SK-N-SH (cell line): ENCODE measurements at regions not wholly inside any gene's neighbourhood (a gene's known extent, or its start where the extent isn't known, plus 50 kb on each side); places are given as distances from the start of the nearest gene placed in this dataset.

ENCODE experiments used
- CTCF ChIA-PET: fragments of 300-600, 350-600 bp; formaldehyde crosslinking; extraction: SDS; loops from one replicate; lab custom pipeline; 2021; lab: Yijun Ruan, JAX
- POLR2A ChIA-PET: fragments of 350-600 bp; sonication (Branson Sonifier 250); formaldehyde crosslinking; extraction: SDS; loops from one replicate; lab custom pipeline; 2020; ENCODE audit warnings: antibody characterized with exemption, inconsistent platforms; lab: Yijun Ruan, JAX
- DNase-seq: peaks from one replicate; pipeline ENCODE4 v3.0.0; 2012
- H2AFZ ChIP-seq: fragments of 200-600 bp; sonication (generic); 2 replicates; pipeline ENCODE4 v1.8.1; 2016; ENCODE audit warnings: antibody characterized with exemption, mild to moderate bottlenecking, low read depth
- H3F3A ChIP-seq: fragments of 200-600 bp; sonication (generic); replicated peaks from 2 replicates; pipeline ENCODE3; 2016; ENCODE audit warnings: antibody characterized with exemption, mild to moderate bottlenecking; ENCODE audit not compliant: insufficient read depth
- H3K27ac ChIP-seq, 2 experiments: fragments of 200-500 bp in 1 of 2; fragments of 200-600 bp in 1 of 2; sonication (Bioruptor generic) in 1 of 2; sonication (generic), shearing (Covaris generic) in 1 of 2; 2 replicates each; pipeline versions ENCODE4 v1.5.1 to v1.6.1; 2014 to 2016; ENCODE audit warnings: low read depth in 2 of 2, inconsistent platforms in 1 of 2, low read length in 1 of 2, mild to moderate bottlenecking in 1 of 2, mixed read lengths in 1 of 2
- H3K27me3 ChIP-seq: fragments of 200-600 bp; sonication (generic), shearing (Covaris generic); 2 replicates; pipeline ENCODE4 v1.6.1; 2016; ENCODE audit warnings: mixed run types; ENCODE audit not compliant: insufficient read depth
- H3K36me3 ChIP-seq, 2 experiments: fragments of 200-500 bp in 1 of 2; fragments of 200-600 bp in 1 of 2; sonication (Bioruptor generic) in 1 of 2; sonication (generic) in 1 of 2; replicated peaks in 1 of 2; 2 replicates each; pipeline versions ENCODE3 to v1.5.1; 2014 to 2016; ENCODE audit warnings: low read length in 1 of 2, mild to moderate bottlenecking in 1 of 2; ENCODE audit not compliant: insufficient read depth in 2 of 2, control insufficient read depth in 1 of 2
- H3K4me1 ChIP-seq, 2 experiments: fragments of 200-500 bp in 1 of 2; fragments of 200-600 bp in 1 of 2; sonication (Bioruptor generic) in 1 of 2; sonication (generic), shearing (Covaris generic) in 1 of 2; 2 replicates each; pipeline versions ENCODE4 v1.5.1 to v1.6.1; 2014 to 2016; ENCODE audit warnings: low read depth in 1 of 2, low read length in 1 of 2, mixed run types in 1 of 2; ENCODE audit not compliant: insufficient read depth in 2 of 2, control insufficient read depth in 1 of 2
- H3K4me2 ChIP-seq: fragments of 200-600 bp; sonication (generic), shearing (Covaris generic); 2 replicates; pipeline ENCODE4 v1.6.1; 2017; ENCODE audit warnings: mixed run types
- H3K4me3 ChIP-seq, 2 experiments: fragments of 200-500 bp in 1 of 2; fragments of 200-600 bp in 1 of 2; sonication (Bioruptor generic) in 1 of 2; sonication (generic), shearing (Covaris generic) in 1 of 2; 2 replicates each; pipeline versions ENCODE4 v1.5.1 to v1.8.1; 2014 to 2016; ENCODE audit warnings: low read depth in 2 of 2, inconsistent platforms in 1 of 2, low read length in 1 of 2, mild to moderate bottlenecking in 1 of 2, mixed read lengths in 1 of 2, moderate library complexity in 1 of 2
- H3K79me2 ChIP-seq: fragments of 200-600 bp; sonication (generic); 2 replicates; pipeline ENCODE4 v1.8.1; 2017; ENCODE audit warnings: mild to moderate bottlenecking; ENCODE audit not compliant: insufficient read depth
- H3K9ac ChIP-seq: fragments of 200-600 bp; sonication (generic); 2 replicates; pipeline ENCODE4 v1.6.1; 2017; ENCODE audit warnings: mixed run types
- H3K9me2 ChIP-seq: fragments of 200-600 bp; sonication (generic); 2 replicates; pipeline ENCODE4 v1.6.1; 2017; ENCODE audit warnings: mixed run types
- H3K9me3 ChIP-seq: fragments of 200-600 bp; sonication (generic); 2 replicates; pipeline ENCODE4 v1.6.1; 2017; ENCODE audit warnings: mixed run types, mild to moderate bottlenecking, moderate library complexity
- H4K20me1 ChIP-seq: fragments of 200-600 bp; sonication (generic); 2 replicates; pipeline ENCODE4 v1.6.1; 2017; ENCODE audit warnings: mild to moderate bottlenecking, mixed run types; ENCODE audit not compliant: insufficient read depth
- ELF1 ChIP-seq: IDR thresholded peaks from 2 replicates; pipeline ENCODE4 v1.4.0; 2012
- EP300 ChIP-seq, 2 experiments: IDR thresholded peaks; 2 replicates each; pipeline versions ENCODE4 v1.4.0 to v1.6.1; 2012; ENCODE audit warnings: borderline replicate concordance in 1 of 2, low read depth in 1 of 2, low read length in 1 of 2
- FOSL2 ChIP-seq: IDR thresholded peaks from 2 replicates; pipeline ENCODE4 v1.4.0; 2012; ENCODE audit warnings: low read depth, mild to moderate bottlenecking, moderate library complexity, borderline replicate concordance
- FOXM1 ChIP-seq: IDR thresholded peaks from 2 replicates; pipeline ENCODE4 v1.4.0; 2012; ENCODE audit warnings: low read depth, mild to moderate bottlenecking
- GABPA ChIP-seq: IDR thresholded peaks from 2 replicates; pipeline ENCODE4 v1.4.0; 2012; ENCODE audit warnings: low read depth, mild to moderate bottlenecking
- MXI1 ChIP-seq: IDR thresholded peaks from 2 replicates; pipeline ENCODE4 v1.6.1; 2012; ENCODE audit warnings: mild to moderate bottlenecking, low read depth, low read length, improper control_type of control experiment
- NFIC ChIP-seq: IDR thresholded peaks from 2 replicates; pipeline ENCODE4 v1.4.0; 2012; ENCODE audit warnings: borderline replicate concordance
- NRF1 ChIP-seq: IDR thresholded peaks from 2 replicates; pipeline ENCODE4 v1.6.1; 2012; ENCODE audit warnings: low read depth, mild to moderate bottlenecking, low read length
- RXRA ChIP-seq: IDR thresholded peaks from 2 replicates; pipeline ENCODE4 v1.4.0; 2012; ENCODE audit warnings: low read depth, mild to moderate bottlenecking, borderline replicate concordance
- SMC3 ChIP-seq: IDR thresholded peaks from 2 replicates; pipeline ENCODE4 v1.6.1; 2012; ENCODE audit warnings: low read depth, low read length, improper control_type of control experiment
- TAF1 ChIP-seq: IDR thresholded peaks from 2 replicates; pipeline ENCODE4 v1.6.1; 2012; ENCODE audit warnings: low read depth, mild to moderate bottlenecking, low read length, moderate library complexity, borderline replicate concordance
- TCF12 ChIP-seq: IDR thresholded peaks from 2 replicates; pipeline ENCODE4 v1.4.0; 2012
- WGBS: methylation state at CpG from one replicate; pipeline ENCODE4 v1.1.6; 2017; ENCODE audit warnings: low lambda C conversion rate; 5-methylcytosine and 5-hydroxymethylcytosine counted together
- TF ChIP-seq, protein P1 (sequence below): IDR thresholded peaks from 2 replicates; pipeline ENCODE4; 2012
- TF ChIP-seq, protein P2 (sequence below): fragments of 150-350 bp; IDR thresholded peaks from 2 replicates; pipeline ENCODE4 v1.6.1; 2016; ENCODE audit warnings: mild to moderate bottlenecking, low read depth, low read length
- TF ChIP-seq, protein P3 (sequence below): IDR thresholded peaks from 2 replicates; pipeline ENCODE4 v1.4.0; 2012; ENCODE audit warnings: low read depth, borderline replicate concordance
- TF ChIP-seq, protein P4 (sequence below): IDR thresholded peaks from 2 replicates; pipeline ENCODE4 v1.4.0; 2012; ENCODE audit warnings: low read depth, borderline replicate concordance
- TF ChIP-seq, protein P5 (sequence below): fragments of 150-350 bp; IDR thresholded peaks from 2 replicates; pipeline ENCODE4 v1.6.1; 2017; ENCODE audit warnings: antibody characterized with exemption, low read length, low read depth, borderline replicate concordance

DNA sequence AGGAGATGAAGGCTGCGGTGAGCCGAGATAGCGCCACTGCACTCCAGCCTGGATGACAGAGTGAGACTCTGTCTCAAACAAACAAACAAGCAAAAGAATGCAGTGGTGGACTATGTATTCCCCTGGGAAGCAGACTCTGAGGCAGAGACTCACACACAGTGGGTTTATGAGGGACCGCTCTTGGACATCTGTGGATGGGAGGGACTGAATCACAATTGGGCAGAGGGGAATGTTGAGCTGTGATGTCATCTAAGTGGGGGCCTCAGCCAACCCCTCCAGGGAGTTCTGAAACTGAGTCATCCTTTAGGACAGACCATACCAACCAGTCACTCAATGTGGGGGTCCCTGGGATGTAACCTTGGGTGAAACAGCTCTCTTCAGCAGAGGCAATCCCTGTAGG, 151.0 kb downstream of the SUDS3 start:
- ChIA-PET CTCF (interaction anchor here (1.5 kb wide), 1 partner anchor 12 kb away, joined by 3 read pairs; no protein-coding TSS in a partner anchor), POLR2A (no interaction called here)
- H3K9ac ChIP-seq: no peak overlapping the region
- TF ChIP-seq TCF12: no peak
- TF ChIP-seq, protein P1, sequence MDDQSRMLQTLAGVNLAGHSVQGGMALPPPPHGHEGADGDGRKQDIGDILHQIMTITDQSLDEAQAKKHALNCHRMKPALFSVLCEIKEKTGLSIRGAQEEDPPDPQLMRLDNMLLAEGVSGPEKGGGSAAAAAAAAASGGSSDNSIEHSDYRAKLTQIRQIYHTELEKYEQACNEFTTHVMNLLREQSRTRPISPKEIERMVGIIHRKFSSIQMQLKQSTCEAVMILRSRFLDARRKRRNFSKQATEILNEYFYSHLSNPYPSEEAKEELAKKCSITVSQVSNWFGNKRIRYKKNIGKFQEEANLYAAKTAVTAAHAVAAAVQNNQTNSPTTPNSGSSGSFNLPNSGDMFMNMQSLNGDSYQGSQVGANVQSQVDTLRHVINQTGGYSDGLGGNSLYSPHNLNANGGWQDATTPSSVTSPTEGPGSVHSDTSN: no peak
- no peaks in the 10 kb centered on the region for H3K4me1 ChIP-seq
- no peaks in the 10 kb centered on the region for H3K9me2 ChIP-seq
- no peaks in the 10 kb centered on the region for H3F3A ChIP-seq
- no peaks in the 10 kb centered on the region for H4K20me1 ChIP-seq
- no peak overlapping the region for H3K27ac ChIP-seq
- no peaks in the 10 kb centered on the region for H3K79me2 ChIP-seq
- 62% methylated on average over 4 of the region's 4 CpGs for WGBS
- no peak for DNase-seq
- H3K4me3 ChIP-seq: no peak overlapping the region
- no peaks in the 10 kb centered on the region for H3K27me3 ChIP-seq
- H3K36me3 ChIP-seq: no peaks in the 10 kb centered on the region
- H3K9me3 ChIP-seq: no peaks in the 10 kb centered on the region
- H2AFZ ChIP-seq: no peak overlapping the region
- H3K4me2 ChIP-seq: no peak overlapping the region

DNA sequence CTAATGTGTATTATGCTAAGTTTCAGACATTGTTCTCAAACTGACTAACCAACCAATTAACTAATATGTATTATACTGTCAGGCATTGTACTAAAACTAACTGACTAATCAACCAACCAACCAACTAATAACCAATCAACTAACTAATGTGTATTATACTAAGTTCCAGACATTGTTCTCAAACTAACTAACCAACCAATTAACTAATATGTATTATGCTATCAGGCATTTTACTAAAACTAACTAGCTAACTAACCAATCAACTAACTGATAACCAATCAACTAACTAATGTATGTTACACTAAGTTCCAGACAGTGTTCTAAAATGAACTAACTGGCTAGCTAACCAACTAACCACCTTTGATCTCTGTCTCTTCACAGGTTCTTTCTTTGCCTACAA, 152.3 kb downstream of the SUDS3 start:
- H3K27ac ChIP-seq: no peak overlapping the region
- no peaks in the 10 kb centered on the region for H3K36me3 ChIP-seq
- no peaks in the 10 kb centered on the region for H3K27me3 ChIP-seq
- ChIA-PET POLR2A (no interaction called here), CTCF (no interaction called here)
- no peak overlapping the region for H3K4me2 ChIP-seq
- no peaks in the 10 kb centered on the region for H3K9me3 ChIP-seq
- DNase-seq: no peak
- H3K4me1 ChIP-seq: no peaks in the 10 kb centered on the region
- no peaks in the 10 kb centered on the region for H3K9me2 ChIP-seq
- TF ChIP-seq, protein P2, sequence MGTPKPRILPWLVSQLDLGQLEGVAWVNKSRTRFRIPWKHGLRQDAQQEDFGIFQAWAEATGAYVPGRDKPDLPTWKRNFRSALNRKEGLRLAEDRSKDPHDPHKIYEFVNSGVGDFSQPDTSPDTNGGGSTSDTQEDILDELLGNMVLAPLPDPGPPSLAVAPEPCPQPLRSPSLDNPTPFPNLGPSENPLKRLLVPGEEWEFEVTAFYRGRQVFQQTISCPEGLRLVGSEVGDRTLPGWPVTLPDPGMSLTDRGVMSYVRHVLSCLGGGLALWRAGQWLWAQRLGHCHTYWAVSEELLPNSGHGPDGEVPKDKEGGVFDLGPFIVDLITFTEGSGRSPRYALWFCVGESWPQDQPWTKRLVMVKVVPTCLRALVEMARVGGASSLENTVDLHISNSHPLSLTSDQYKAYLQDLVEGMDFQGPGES: no peak
- no peak for TF ChIP-seq TAF1
- no peak for TF ChIP-seq NFIC
- TF ChIP-seq ELF1: no peak
- TF ChIP-seq FOSL2: no peak
- TF ChIP-seq, protein P3, sequence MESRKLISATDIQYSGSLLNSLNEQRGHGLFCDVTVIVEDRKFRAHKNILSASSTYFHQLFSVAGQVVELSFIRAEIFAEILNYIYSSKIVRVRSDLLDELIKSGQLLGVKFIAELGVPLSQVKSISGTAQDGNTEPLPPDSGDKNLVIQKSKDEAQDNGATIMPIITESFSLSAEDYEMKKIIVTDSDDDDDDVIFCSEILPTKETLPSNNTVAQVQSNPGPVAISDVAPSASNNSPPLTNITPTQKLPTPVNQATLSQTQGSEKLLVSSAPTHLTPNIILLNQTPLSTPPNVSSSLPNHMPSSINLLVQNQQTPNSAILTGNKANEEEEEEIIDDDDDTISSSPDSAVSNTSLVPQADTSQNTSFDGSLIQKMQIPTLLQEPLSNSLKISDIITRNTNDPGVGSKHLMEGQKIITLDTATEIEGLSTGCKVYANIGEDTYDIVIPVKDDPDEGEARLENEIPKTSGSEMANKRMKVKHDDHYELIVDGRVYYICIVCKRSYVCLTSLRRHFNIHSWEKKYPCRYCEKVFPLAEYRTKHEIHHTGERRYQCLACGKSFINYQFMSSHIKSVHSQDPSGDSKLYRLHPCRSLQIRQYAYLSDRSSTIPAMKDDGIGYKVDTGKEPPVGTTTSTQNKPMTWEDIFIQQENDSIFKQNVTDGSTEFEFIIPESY: no peak
- TF ChIP-seq RXRA: no peak
- TF ChIP-seq, all 33 proteins: peak for 0
- Histone ChIP-seq H2AFZ (no peak overlapping the region), H3K9ac (no peak overlapping the region), H4K20me1 (no peaks in the 10 kb centered on the region), H3F3A (no peaks in the 10 kb centered on the region), H3K79me2 (no peaks in the 10 kb centered on the region), H3K4me3 (no peak overlapping the region)

DNA sequence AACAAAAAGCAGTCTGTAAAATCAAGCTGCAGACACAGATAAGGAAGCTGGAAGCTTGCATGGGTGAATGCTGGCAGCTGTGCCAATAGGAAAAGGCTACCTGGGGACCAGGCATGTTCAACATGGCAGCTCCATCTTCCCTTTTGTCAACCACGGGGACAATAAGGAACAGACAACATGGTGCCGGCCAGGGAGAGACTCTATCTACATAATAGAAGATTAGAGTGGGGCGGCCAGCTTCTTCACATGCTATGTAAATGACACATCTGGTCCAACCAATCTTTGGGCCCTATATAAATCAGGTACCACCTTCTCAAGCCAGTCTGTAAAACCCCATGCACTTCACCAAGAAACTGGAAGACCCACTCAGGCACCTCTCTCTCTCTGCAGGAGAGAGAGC, 157.6 kb downstream of the SUDS3 start:
- no peaks in the 10 kb centered on the region for H3K9me3 ChIP-seq
- WGBS: 18% methylated on average over 3 of the region's 3 CpGs
- H4K20me1 ChIP-seq: no peaks in the 10 kb centered on the region
- no peaks in the 10 kb centered on the region for H3K4me1 ChIP-seq
- no peak overlapping the region for H3K4me3 ChIP-seq
- H3K36me3 ChIP-seq: no peaks in the 10 kb centered on the region
- no peak overlapping the region for H2AFZ ChIP-seq
- no peak for DNase-seq
- ChIA-PET POLR2A (no interaction called here), CTCF (no interaction called here)
- no peaks in the 10 kb centered on the region for H3K79me2 ChIP-seq
- no peaks in the 10 kb centered on the region for H3F3A ChIP-seq
- H3K4me2 ChIP-seq: no peak overlapping the region
- no peaks in the 10 kb centered on the region for H3K27me3 ChIP-seq
- no peak overlapping the region for H3K9ac ChIP-seq
- H3K27ac ChIP-seq: no peak overlapping the region
- no peaks in the 10 kb centered on the region for H3K9me2 ChIP-seq
- no peak for TF ChIP-seq FOSL2
- TF ChIP-seq GABPA: no peak
- TF ChIP-seq EP300 (IDR thresholded peaks at IDR 0.05; ENCODE audit: borderline replicate concordance in 1 of 2, low read depth in 1 of 2, low read length in 1 of 2): no peak
- TF ChIP-seq TCF12: no peak
- TF ChIP-seq FOXM1: no peak
- no peak for TF ChIP-seq NRF1
- TF ChIP-seq SMC3: no peak
- TF ChIP-seq, protein P4, sequence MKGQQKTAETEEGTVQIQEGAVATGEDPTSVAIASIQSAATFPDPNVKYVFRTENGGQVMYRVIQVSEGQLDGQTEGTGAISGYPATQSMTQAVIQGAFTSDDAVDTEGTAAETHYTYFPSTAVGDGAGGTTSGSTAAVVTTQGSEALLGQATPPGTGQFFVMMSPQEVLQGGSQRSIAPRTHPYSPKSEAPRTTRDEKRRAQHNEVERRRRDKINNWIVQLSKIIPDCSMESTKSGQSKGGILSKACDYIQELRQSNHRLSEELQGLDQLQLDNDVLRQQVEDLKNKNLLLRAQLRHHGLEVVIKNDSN: no peak
- no peak for TF ChIP-seq MXI1
- TF ChIP-seq, protein P5, sequence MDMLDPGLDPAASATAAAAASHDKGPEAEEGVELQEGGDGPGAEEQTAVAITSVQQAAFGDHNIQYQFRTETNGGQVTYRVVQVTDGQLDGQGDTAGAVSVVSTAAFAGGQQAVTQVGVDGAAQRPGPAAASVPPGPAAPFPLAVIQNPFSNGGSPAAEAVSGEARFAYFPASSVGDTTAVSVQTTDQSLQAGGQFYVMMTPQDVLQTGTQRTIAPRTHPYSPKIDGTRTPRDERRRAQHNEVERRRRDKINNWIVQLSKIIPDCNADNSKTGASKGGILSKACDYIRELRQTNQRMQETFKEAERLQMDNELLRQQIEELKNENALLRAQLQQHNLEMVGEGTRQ: no peak
